ENCODE measurements at regions not wholly inside any gene's neighbourhood (a gene's known extent, or its start where the extent isn't known, plus 50 kb on each side); places are given as distances from the start of the nearest gene placed in this dataset.
"Not testable (repeated sequence)": the region's sequence is repeated elsewhere in the genome, so short reads cannot be mapped to it uniquely, and the experiment has no call there.

- no peak for DNase-seq (ENCODE audit: unreplicated experiment)
- CTCF ChIA-PET, result interaction anchor here (1.4 kb wide), 1 partner anchor 53 kb away, joined by 3 read pairs; no protein-coding TSS in a partner anchor
These were observed 1173.9 kb upstream of the TMEFF2 start for GRCh38 chr2:193368615-193369014.

GRCh38 chr2:193357508-193357907, 1162.8 kb upstream of the TMEFF2 start:
- POLR2A ChIA-PET, result no interaction called here

More at GRCh38 chr2:193368615-193369014, 1173.9 kb upstream of the TMEFF2 start:
- POLR2A ChIA-PET, result interaction anchor here (0.7 kb wide), 1 partner anchor 39 kb away, joined by 5 read pairs; no protein-coding TSS in a partner anchor
- no peaks in the 10 kb centered on the region for H3K36me3 Mint-ChIP-seq (ENCODE audit: insufficient read depth, unreplicated experiment)
- intact Hi-C loops (cut with micrococcal nuclease), result no loop called here
- no peak for TF ChIP-seq CTCF (IDR thresholded peaks at IDR 0.05; ENCODE audit: unreplicated experiment)
- BruUV-seq (replicated peaks), result no TSS peak
- no peak overlapping the region for H3K4me3 Mint-ChIP-seq (ENCODE audit: unreplicated experiment)
- no peak overlapping the region for H3K27ac Mint-ChIP-seq (ENCODE audit: low read depth, unreplicated experiment)
- H3K9me3 Mint-ChIP-seq (ENCODE audit: unreplicated experiment), result no peaks in the 10 kb centered on the region
- H3K27me3 Mint-ChIP-seq (ENCODE audit: insufficient read depth, unreplicated experiment), result no peaks in the 10 kb centered on the region
- no peaks in the 10 kb centered on the region for H3K4me1 Mint-ChIP-seq (ENCODE audit: insufficient read depth, unreplicated experiment)

GRCh38 chr2:193352665-193353242, 1158.0 kb upstream of the TMEFF2 start:
- H3K27ac Mint-ChIP-seq (ENCODE audit: low read depth, unreplicated experiment); POLR2A ChIA-PET; H3K36me3 Mint-ChIP-seq (ENCODE audit: insufficient read depth, unreplicated experiment); H3K4me1 Mint-ChIP-seq (ENCODE audit: insufficient read depth, unreplicated experiment); H3K9me3 Mint-ChIP-seq (ENCODE audit: unreplicated experiment); BruUV-seq (replicated peaks); H3K4me3 Mint-ChIP-seq (ENCODE audit: unreplicated experiment); H3K27me3 Mint-ChIP-seq (ENCODE audit: insufficient read depth, unreplicated experiment); CTCF ChIA-PET; DNase-seq (ENCODE audit: unreplicated experiment); intact Hi-C loops (cut with micrococcal nuclease): not testable (repeated sequence)

More at GRCh38 chr2:193357508-193357907, 1162.8 kb upstream of the TMEFF2 start:
- no peak overlapping the region for H3K27ac Mint-ChIP-seq (ENCODE audit: low read depth, unreplicated experiment)
- intact Hi-C loops (cut with micrococcal nuclease), result no loop called here
- no peak for DNase-seq (ENCODE audit: unreplicated experiment)
- no peak for TF ChIP-seq CTCF (IDR thresholded peaks at IDR 0.05; ENCODE audit: unreplicated experiment)
- H3K9me3 Mint-ChIP-seq (ENCODE audit: unreplicated experiment), result no peaks in the 10 kb centered on the region
- CTCF ChIA-PET, result no interaction called here
- BruUV-seq (replicated peaks), result no TSS peak
- H3K27me3 Mint-ChIP-seq (ENCODE audit: insufficient read depth, unreplicated experiment), result no peaks in the 10 kb centered on the region
- H3K4me1 Mint-ChIP-seq (ENCODE audit: insufficient read depth, unreplicated experiment), result no peaks in the 10 kb centered on the region
- no peaks in the 10 kb centered on the region for H3K36me3 Mint-ChIP-seq (ENCODE audit: insufficient read depth, unreplicated experiment)
- H3K4me3 Mint-ChIP-seq (ENCODE audit: unreplicated experiment), result no peak overlapping the region

GRCh38 chr2:193350509-193350908, 1155.8 kb upstream of the TMEFF2 start:
- ChIA-PET CTCF (interaction anchor here (0.6 kb wide), 1 partner anchor 108 kb away, joined by 3 read pairs; no protein-coding TSS in a partner anchor), POLR2A (no interaction called here)
- intact Hi-C loops (cut with micrococcal nuclease), result no loop called here
- TF ChIP-seq CTCF (IDR thresholded peaks at IDR 0.05; ENCODE audit: unreplicated experiment), result no peak
- Mint-ChIP-seq H3K27ac (ENCODE audit: low read depth, unreplicated experiment) (no peak overlapping the region), H3K4me3 (ENCODE audit: unreplicated experiment) (no peak overlapping the region), H3K27me3 (ENCODE audit: insufficient read depth, unreplicated experiment) (no peaks in the 10 kb centered on the region), H3K4me1 (ENCODE audit: insufficient read depth, unreplicated experiment) (peaks cover 7% of the 10 kb centered on the region), H3K36me3 (ENCODE audit: insufficient read depth, unreplicated experiment) (no peaks in the 10 kb centered on the region), H3K9me3 (ENCODE audit: unreplicated experiment) (no peaks in the 10 kb centered on the region)
- no peak for DNase-seq (ENCODE audit: unreplicated experiment)
- BruUV-seq (replicated peaks), result no TSS peak

- no peak for TF ChIP-seq CTCF (IDR thresholded peaks at IDR 0.05; ENCODE audit: unreplicated experiment)
- no peak overlapping the region for H3K4me3 Mint-ChIP-seq (ENCODE audit: unreplicated experiment)
- BruUV-seq (replicated peaks), result no TSS peak
- no peaks in the 10 kb centered on the region for H3K27me3 Mint-ChIP-seq (ENCODE audit: insufficient read depth, unreplicated experiment)
- H3K4me1 Mint-ChIP-seq (ENCODE audit: insufficient read depth, unreplicated experiment), result peaks cover 7% of the 10 kb centered on the region
- H3K27ac Mint-ChIP-seq (ENCODE audit: low read depth, unreplicated experiment), result no peak overlapping the region
- intact Hi-C loops (cut with micrococcal nuclease), result no loop called here
- no peaks in the 10 kb centered on the region for H3K36me3 Mint-ChIP-seq (ENCODE audit: insufficient read depth, unreplicated experiment)
- POLR2A ChIA-PET, result no interaction called here
- no peaks in the 10 kb centered on the region for H3K9me3 Mint-ChIP-seq (ENCODE audit: unreplicated experiment)
- no peak for DNase-seq (ENCODE audit: unreplicated experiment)
- CTCF ChIA-PET, result no interaction called here
These were observed 1154.9 kb upstream of the TMEFF2 start for GRCh38 chr2:193349642-193350041.
